ENCODE measurements at regions not wholly inside any gene's neighbourhood (a gene's known extent, or its start where the extent isn't known, plus 50 kb on each side); places are given as distances from the start of the nearest gene placed in this dataset.

DNA sequence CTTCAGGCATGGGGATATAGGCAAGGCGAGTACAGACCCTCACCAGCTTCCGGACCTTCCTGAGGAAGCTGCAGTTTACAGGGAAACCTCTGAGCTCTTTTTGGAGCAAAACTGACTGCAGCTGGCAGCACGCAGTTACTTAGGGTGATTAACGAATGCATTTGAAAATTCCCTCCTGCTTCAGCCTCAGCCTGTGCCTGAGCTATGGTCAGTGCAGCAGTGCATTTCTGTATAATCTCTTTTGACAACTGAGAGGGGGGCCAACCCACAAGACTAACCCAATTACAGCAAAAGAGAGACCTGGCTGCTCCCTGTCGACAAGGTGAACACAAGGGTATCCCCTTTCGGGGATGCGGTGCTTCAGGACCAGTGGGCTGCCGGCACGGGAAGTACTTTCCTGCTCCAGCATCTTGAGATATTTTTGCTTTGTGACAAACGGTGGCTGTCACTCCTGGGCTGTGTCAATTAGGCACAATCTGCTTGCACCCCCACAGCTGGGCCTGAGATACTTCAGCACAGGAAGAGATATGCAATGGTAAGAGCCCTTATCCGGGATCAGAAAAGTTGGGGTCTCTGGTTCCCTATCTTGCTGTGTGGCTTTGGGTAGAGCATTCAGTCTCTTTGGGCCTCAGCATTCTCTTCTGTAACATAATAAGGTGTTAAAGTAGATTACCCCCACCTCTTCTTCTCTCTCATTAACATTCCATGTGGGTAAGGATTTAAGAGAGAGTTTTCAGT, 141.0 kb downstream of the TMEM17 start:
- TF ChIP-seq, protein P1, sequence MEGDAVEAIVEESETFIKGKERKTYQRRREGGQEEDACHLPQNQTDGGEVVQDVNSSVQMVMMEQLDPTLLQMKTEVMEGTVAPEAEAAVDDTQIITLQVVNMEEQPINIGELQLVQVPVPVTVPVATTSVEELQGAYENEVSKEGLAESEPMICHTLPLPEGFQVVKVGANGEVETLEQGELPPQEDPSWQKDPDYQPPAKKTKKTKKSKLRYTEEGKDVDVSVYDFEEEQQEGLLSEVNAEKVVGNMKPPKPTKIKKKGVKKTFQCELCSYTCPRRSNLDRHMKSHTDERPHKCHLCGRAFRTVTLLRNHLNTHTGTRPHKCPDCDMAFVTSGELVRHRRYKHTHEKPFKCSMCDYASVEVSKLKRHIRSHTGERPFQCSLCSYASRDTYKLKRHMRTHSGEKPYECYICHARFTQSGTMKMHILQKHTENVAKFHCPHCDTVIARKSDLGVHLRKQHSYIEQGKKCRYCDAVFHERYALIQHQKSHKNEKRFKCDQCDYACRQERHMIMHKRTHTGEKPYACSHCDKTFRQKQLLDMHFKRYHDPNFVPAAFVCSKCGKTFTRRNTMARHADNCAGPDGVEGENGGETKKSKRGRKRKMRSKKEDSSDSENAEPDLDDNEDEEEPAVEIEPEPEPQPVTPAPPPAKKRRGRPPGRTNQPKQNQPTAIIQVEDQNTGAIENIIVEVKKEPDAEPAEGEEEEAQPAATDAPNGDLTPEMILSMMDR (IDR thresholded peaks at IDR 0.05), result no peak
- no peak for TF ChIP-seq POLR2A (IDR thresholded peaks at IDR 0.05)

Data from Peyer's patch (tissue), 4 donors.